Prostate gland (tissue), 2 donors: ENCODE measurements at regions not wholly inside any gene's neighbourhood (a gene's known extent, or its start where the extent isn't known, plus 50 kb on each side); places are given as distances from the start of the nearest gene placed in this dataset.
"Not testable (repeated sequence)": the region's sequence is repeated elsewhere in the genome, so short reads cannot be mapped to it uniquely, and the experiment has no call there.

Experiments used
- DNase-seq: peaks from one replicate; pipeline ENCODE4 v3.0.0-alpha.2; 2019; ENCODE audit warnings: low spot score
- H3K27ac ChIP-seq, 2 donors: fragments of 200-600 bp; sonication (generic); 2 replicates each; pipeline ENCODE4 v1.5.1; 2017 to 2019
- H3K27me3 ChIP-seq: fragments of 200-600 bp; sonication (generic); replicated peaks from 2 replicates; pipeline ENCODE4 v1.5.1; 2019; ENCODE audit not compliant: insufficient read depth
- H3K36me3 ChIP-seq, 2 donors: fragments of 200-600 bp; sonication (generic); 1 replicate in 1 of 2; 2 replicates in 1 of 2; pipeline versions ENCODE4 v1.5.1 to v1.8.1; 2017 to 2019
- H3K4me1 ChIP-seq: fragments of 200-600 bp; sonication (generic); replicated peaks from 2 replicates; pipeline ENCODE4 v1.5.1; 2019
- H3K4me3 ChIP-seq, 2 donors: fragments of 200-600 bp; sonication (generic); 2 replicates each; pipeline ENCODE4 v1.5.1; 2017 to 2019
- H3K9me3 ChIP-seq: fragments of 200-600 bp; sonication (generic); 2 replicates; pipeline ENCODE4 v1.5.1; 2017
- CTCF ChIP-seq, 4 experiments: fragments of 200-600 bp in 2 of 4; fragments of 450-650 bp in 2 of 4; sonication (generic) in 2 of 4; IDR thresholded peaks; 1 replicate in 3 of 4; 2 replicates in 1 of 4; pipeline ENCODE4 v1.5.1; 2016 to 2019; ENCODE audit warnings: antibody characterized with exemption in 4 of 4, mild to moderate bottlenecking in 2 of 4, moderate library complexity in 2 of 4
- POLR2A ChIP-seq: fragments of 450-650 bp; IDR thresholded peaks from one replicate; pipeline ENCODE4 v1.6.1; 2016; ENCODE audit warnings: antibody characterized with exemption, mild to moderate bottlenecking
- POLR2AphosphoS5 ChIP-seq: sonication (generic); formaldehyde crosslinking; IDR thresholded peaks from one replicate; pipeline ENCODE4 v1.6.1; 2017; ENCODE audit warnings: antibody characterized with exemption
- WGBS: methylation state at CpG from one replicate; pipeline ENCODE4 v1.1.5; 2018; 5-methylcytosine and 5-hydroxymethylcytosine counted together
- intact Hi-C: fragments of 100-400 bp; cut with DNase I; formaldehyde crosslinking; loops from one replicate; pipeline ENCODE4 v1.14.2; 2022

- intact Hi-C loops = no loop called here
- TF ChIP-seq POLR2AphosphoS5 (no peak), CTCF (IDR thresholded peaks at IDR 0.05) (no peak), POLR2A (no peak)
- Histone ChIP-seq H3K27me3 (no peaks in the 10 kb centered on the region), H3K4me3 (no peak overlapping the region), H3K4me1 (no peaks in the 10 kb centered on the region), H3K9me3 (no peaks in the 10 kb centered on the region), H3K36me3 (no peaks in the 10 kb centered on the region), H3K27ac (no peak overlapping the region)
- WGBS = 86% methylated on average over 8 of the region's 8 CpGs
- no peak for DNase-seq
Measured at GRCh38 chr17:31724619-31725018, 134.4 kb downstream of the COPRS start.

- intact Hi-C loops = no loop called here
- Histone ChIP-seq H3K4me1 (no peaks in the 10 kb centered on the region), H3K27ac (no peak overlapping the region), H3K4me3 (no peak overlapping the region), H3K9me3 (no peaks in the 10 kb centered on the region), H3K27me3 (no peaks in the 10 kb centered on the region), H3K36me3 (no peaks in the 10 kb centered on the region)
- no peak for DNase-seq
- TF ChIP-seq POLR2A (no peak), POLR2AphosphoS5 (no peak), CTCF (IDR thresholded peaks at IDR 0.05) (no peak)
- 92% methylated on average over 8 of the region's 8 CpGs for WGBS
Measured at GRCh38 chr17:31724026-31724425, 135.0 kb downstream of the COPRS start.

- no peaks in the 10 kb centered on the region for H3K27me3 ChIP-seq
- no peak overlapping the region for H3K4me3 ChIP-seq
- 75% methylated on average over 14 of the region's 14 CpGs for WGBS
- no peaks in the 10 kb centered on the region for H3K36me3 ChIP-seq
- intact Hi-C loops = loop anchor here (2.0 kb wide), 1 partner anchor 20 kb away; no protein-coding TSS in a partner anchor
- no peaks in the 10 kb centered on the region for H3K4me1 ChIP-seq
- no peaks in the 10 kb centered on the region for H3K9me3 ChIP-seq
- no peak overlapping the region for H3K27ac ChIP-seq
- no peak for DNase-seq
- TF ChIP-seq POLR2A = no peak
- TF ChIP-seq CTCF (IDR thresholded peaks at IDR 0.05) = no peak
- TF ChIP-seq POLR2AphosphoS5 = no peak
Measured at GRCh38 chr17:31722251-31723056, 136.6 kb downstream of the COPRS start.

GRCh38 chr17:31721291-31722025 lies 137.6 kb downstream of the COPRS start:
- DNase-seq = no peak
- Histone ChIP-seq H3K9me3 (no peaks in the 10 kb centered on the region), H3K4me3 (no peak overlapping the region), H3K4me1 (no peaks in the 10 kb centered on the region), H3K36me3 (no peaks in the 10 kb centered on the region), H3K27ac (no peak overlapping the region), H3K27me3 (no peaks in the 10 kb centered on the region)
- intact Hi-C loops = loop anchor here (2.0 kb wide), 1 partner anchor 19 kb away; no protein-coding TSS in a partner anchor
- WGBS = 83% methylated on average over 8 of the region's 8 CpGs
- TF ChIP-seq POLR2A (no peak), POLR2AphosphoS5 (no peak), CTCF (IDR thresholded peaks at IDR 0.05) (no peak)

GRCh38 chr17:31717251-31717650 lies 141.8 kb downstream of the COPRS start:
- H3K4me3 ChIP-seq, H3K36me3 ChIP-seq, H3K27me3 ChIP-seq, H3K4me1 ChIP-seq, H3K9me3 ChIP-seq, intact Hi-C loops, H3K27ac ChIP-seq, DNase-seq: not testable (repeated sequence)
- 91% methylated on average over 6 of the region's 6 CpGs for WGBS
